Upper lobe of right lung (tissue), 1 donor: ENCODE measurements at regions not wholly inside any gene's neighbourhood (a gene's known extent, or its start where the extent isn't known, plus 50 kb on each side); places are given as distances from the start of the nearest gene placed in this dataset.
A peak's percentile ranks its signal among the peaks of the same experiment; 100 is the strongest.

Experiments used
- ATAC-seq: fragments of 200-7000 bp; cut with Tn5 transposase; one replicate; pipeline ENCODE4 v1.9.1; 2020; ENCODE audit warnings: mild to moderate bottlenecking, moderate library complexity
- DNase-seq: peaks from one replicate; pipeline ENCODE4 v3.0.0-alpha.2; 2020
- H3K27ac ChIP-seq: fragments of 200-600 bp; one replicate; pipeline ENCODE4 v1.8.0; 2022
- H3K27me3 ChIP-seq: fragments of 200-600 bp; one replicate; pipeline ENCODE4 v1.8.0; 2022; ENCODE audit warnings: mild to moderate bottlenecking
- H3K36me3 ChIP-seq: fragments of 200-600 bp; one replicate; pipeline ENCODE4 v1.8.0; 2022
- H3K4me1 ChIP-seq: fragments of 200-600 bp; one replicate; pipeline ENCODE4 v1.8.0; 2022
- H3K4me3 ChIP-seq: fragments of 200-600 bp; one replicate; pipeline ENCODE4 v1.8.0; 2022; ENCODE audit warnings: mild to moderate bottlenecking
- H3K9me3 ChIP-seq: fragments of 200-600 bp; one replicate; pipeline ENCODE4 v1.8.0; 2022
- CTCF ChIP-seq: fragments of 200-600 bp; IDR thresholded peaks from one replicate; pipeline ENCODE4 v1.8.0; 2022; ENCODE audit warnings: antibody characterized with exemption
- intact Hi-C: fragments of 100-400 bp; cut with DNase I; formaldehyde crosslinking; loops from one replicate; pipeline ENCODE4 v1.11.0; 2022
- donor health status: DM: no; HTN: yes; CAD: no; lungs with severe emphysema.

GRCh38 chr14:34062353-34062973 is 111.6 kb upstream of the EGLN3 start:
- DNase-seq (no peak), ATAC-seq (no peak)
- no peak overlapping the region for H3K4me3 ChIP-seq
- no peaks in the 10 kb centered on the region for H3K9me3 ChIP-seq
- no peaks in the 10 kb centered on the region for H3K36me3 ChIP-seq
- intact Hi-C loops = no loop called here
- peaks cover 7% of the 10 kb centered on the region for H3K4me1 ChIP-seq
- no peak overlapping the region for H3K27ac ChIP-seq
- H3K27me3 ChIP-seq = no peaks in the 10 kb centered on the region
- TF ChIP-seq CTCF = no peak

- no peak for DNase-seq
- Histone ChIP-seq H3K4me1 (peaks cover 7% of the 10 kb centered on the region), H3K27me3 (no peaks in the 10 kb centered on the region), H3K9me3 (no peaks in the 10 kb centered on the region), H3K4me3 (peak overlapping the region; percentile 54), H3K27ac (peak overlapping the region; percentile 80), H3K36me3 (no peaks in the 10 kb centered on the region)
- TF ChIP-seq CTCF = no peak
- no peak for ATAC-seq
- intact Hi-C loops = no loop called here
Observed at GRCh38 chr14:34060651-34060999, 109.8 kb upstream of the EGLN3 start.

- Histone ChIP-seq H3K27me3 (no peaks in the 10 kb centered on the region), H3K9me3 (no peaks in the 10 kb centered on the region), H3K27ac (peak overlapping the region; percentile 80), H3K4me1 (peaks cover 7% of the 10 kb centered on the region), H3K4me3 (peak overlapping the region; percentile 54), H3K36me3 (no peaks in the 10 kb centered on the region)
- ATAC-seq (peak; percentile 97), DNase-seq (peak; percentile 85)
- intact Hi-C loops = no loop called here
- TF ChIP-seq CTCF = peak; percentile 26
Observed at GRCh38 chr14:34059925-34060650, 109.2 kb upstream of the EGLN3 start.

- Histone ChIP-seq H3K27ac (peak overlapping the region; percentile 80), H3K4me1 (peaks cover 7% of the 10 kb centered on the region), H3K36me3 (no peaks in the 10 kb centered on the region), H3K27me3 (no peaks in the 10 kb centered on the region), H3K4me3 (peak overlapping the region; percentile 54), H3K9me3 (no peaks in the 10 kb centered on the region)
- DNase-seq (no peak), ATAC-seq (no peak)
- intact Hi-C loops = no loop called here
- no peak for TF ChIP-seq CTCF
Observed at GRCh38 chr14:34059037-34059924, 108.4 kb upstream of the EGLN3 start.

GRCh38 chr14:34058510-34058909 is 107.6 kb upstream of the EGLN3 start:
- Histone ChIP-seq H3K36me3 (no peaks in the 10 kb centered on the region), H3K9me3 (no peaks in the 10 kb centered on the region), H3K4me1 (peaks cover 12% of the 10 kb centered on the region), H3K27ac (no peak overlapping the region), H3K27me3 (no peaks in the 10 kb centered on the region), H3K4me3 (no peak overlapping the region)
- no peak for TF ChIP-seq CTCF
- DNase-seq (no peak), ATAC-seq (no peak)
- intact Hi-C loops = no loop called here
